ENCODE measurements at regions not wholly inside any gene's neighbourhood (a gene's known extent, or its start where the extent isn't known, plus 50 kb on each side); places are given as distances from the start of the nearest gene placed in this dataset.

- TF ChIP-seq POLR2AphosphoS5 (IDR thresholded peaks at IDR 0.05; ENCODE audit: borderline replicate concordance, low read depth, low read length) (no peak), EZH2 (IDR thresholded peaks at IDR 0.05) (no peak), FOXP2 (optimal IDR thresholded peaks at IDR 0.05; ENCODE audit: control extremely low read depth, extremely low read length, insufficient read depth) (no peak)
Measured at GRCh38 chr6:168826078-168826390, 385.1 kb downstream of the SMOC2 start.
